IMR-90 (cell line): ENCODE measurements at regions not wholly inside any gene's neighbourhood (a gene's known extent, or its start where the extent isn't known, plus 50 kb on each side); places are given as distances from the start of the nearest gene placed in this dataset.

Experiments
- CEBPB ChIP-seq: IDR thresholded peaks from 2 replicates; pipeline ENCODE4 v1.6.1; 2012; ENCODE audit warnings: low read depth, low read length, improper control_type of control experiment
- CHD1 ChIP-seq: IDR thresholded peaks from 2 replicates; pipeline ENCODE4 v1.6.1; 2012; ENCODE audit warnings: low read depth, low read length, improper control_type of control experiment
- CTCF ChIP-seq: conservative IDR thresholded peaks from 2 replicates; pipeline ENCODE4 v1.5.1; 2012; ENCODE audit warnings: mild to moderate bottlenecking, low read depth, low read length, improper control_type of control experiment
- ELK1 ChIP-seq: fragments of 150-350 bp; IDR thresholded peaks from 2 replicates; pipeline ENCODE4 v1.6.1; 2016; ENCODE audit warnings: low read depth, mild to moderate bottlenecking, low read length, moderate library complexity, borderline replicate concordance
- MAFK ChIP-seq: IDR thresholded peaks from 2 replicates; pipeline ENCODE4 v1.6.1; 2012; ENCODE audit warnings: low read depth, low read length, improper control_type of control experiment
- MXI1 ChIP-seq: IDR thresholded peaks from 2 replicates; pipeline ENCODE4 v1.6.1; 2012; ENCODE audit warnings: low read depth, mild to moderate bottlenecking, low read length, moderate library complexity, borderline replicate concordance
- NFE2L2 ChIP-seq: fragments of 150-350 bp; IDR thresholded peaks from 2 replicates; pipeline ENCODE4 v1.6.1; 2016; ENCODE audit warnings: low read depth, mild to moderate bottlenecking, low read length
- POLR2A ChIP-seq: IDR thresholded peaks from 2 replicates; pipeline ENCODE4 v1.6.1; 2012; ENCODE audit warnings: mild to moderate bottlenecking, low read depth, low read length
- RAD21 ChIP-seq: IDR thresholded peaks from 2 replicates; pipeline ENCODE4 v1.6.1; 2012; ENCODE audit warnings: low read length, improper control_type of control experiment
- RCOR1 ChIP-seq: IDR thresholded peaks from 2 replicates; pipeline ENCODE4 v1.6.1; 2012; ENCODE audit warnings: mild to moderate bottlenecking, low read length, improper control_type of control experiment; ENCODE audit not compliant: insufficient replicate concordance
- RFX5 ChIP-seq: IDR thresholded peaks from 2 replicates; pipeline ENCODE4 v1.8.0; 2012; ENCODE audit warnings: low read depth, mild to moderate bottlenecking, low read length, moderate library complexity
- SMC3 ChIP-seq: fragments of 150-350 bp; IDR thresholded peaks from 2 replicates; pipeline ENCODE4 v1.6.1; 2016; ENCODE audit warnings: low read depth, mild to moderate bottlenecking, antibody characterized with exemption, low read length, moderate library complexity
- USF2 ChIP-seq: fragments of 150-350 bp; IDR thresholded peaks from 2 replicates; pipeline ENCODE4 v1.6.1; 2017; ENCODE audit warnings: mild to moderate bottlenecking, antibody characterized with exemption, low read length, low read depth

- no peak for TF ChIP-seq CTCF
- no peak for TF ChIP-seq USF2
- no peak for TF ChIP-seq SMC3
- TF ChIP-seq RFX5 = no peak
- no peak for TF ChIP-seq POLR2A
- TF ChIP-seq MAFK = no peak
- no peak for TF ChIP-seq MXI1
- no peak for TF ChIP-seq NFE2L2
- no peak for TF ChIP-seq ELK1
- TF ChIP-seq RAD21 = no peak
- no peak for TF ChIP-seq RCOR1
- TF ChIP-seq CHD1 = no peak
- TF ChIP-seq CEBPB = no peak
Measured at GRCh38 chr10:21421794-21422193, 103.7 kb downstream of the SKIDA1 start.
